ENCODE measurements at regions not wholly inside any gene's neighbourhood (a gene's known extent, or its start where the extent isn't known, plus 50 kb on each side); places are given as distances from the start of the nearest gene placed in this dataset.
"Not testable (repeated sequence)": the region's sequence is repeated elsewhere in the genome, so short reads cannot be mapped to it uniquely, and the experiment has no call there.

DNA sequence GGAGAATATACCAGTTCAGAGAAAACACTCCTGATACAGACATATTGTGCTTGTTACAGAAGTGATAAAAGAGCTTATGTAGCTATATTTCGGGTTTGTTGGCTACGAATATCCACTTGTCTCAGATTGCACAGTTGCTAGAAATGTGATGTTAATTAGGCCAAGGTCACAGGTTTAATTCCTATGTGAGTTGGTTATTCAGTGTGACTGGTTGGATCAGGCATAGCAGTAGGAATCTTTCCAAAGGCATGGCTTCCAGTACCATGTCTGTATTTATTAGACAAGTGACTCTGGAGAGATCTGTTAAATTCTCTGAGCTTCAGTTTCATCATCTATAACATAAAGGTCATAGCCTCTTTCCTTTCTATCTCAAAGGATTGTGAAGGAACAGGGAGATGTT is 152.7 kb upstream of the KITLG start:
- no peak for ATAC-seq
- intact Hi-C loops (cut with DNase I): no loop called here

DNA sequence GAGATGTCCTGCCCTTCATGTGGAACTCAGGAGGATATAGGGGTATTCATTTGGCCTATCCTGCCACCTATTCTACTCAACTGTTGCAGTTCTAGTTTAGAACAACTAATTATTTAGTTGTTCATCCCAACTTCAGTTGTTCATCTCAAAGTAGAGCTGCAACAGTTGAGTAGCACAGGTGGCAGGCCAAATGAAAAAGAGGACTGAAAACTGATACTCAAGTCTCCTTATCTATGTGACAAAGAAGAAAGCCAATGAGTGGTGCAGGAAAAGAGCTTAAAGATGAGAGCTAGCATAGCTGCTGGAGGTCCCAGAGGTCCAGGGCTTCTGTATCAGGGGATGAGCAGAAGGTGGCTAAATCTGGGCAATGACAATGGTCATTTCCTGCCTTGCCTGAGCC is 148.9 kb upstream of the KITLG start:
- intact Hi-C loops (cut with DNase I): no loop called here
- ATAC-seq: no peak
- DNase-seq: no peak

More for the DNA sequence above, 152.7 kb upstream of the KITLG start:
- no peak for DNase-seq

DNA sequence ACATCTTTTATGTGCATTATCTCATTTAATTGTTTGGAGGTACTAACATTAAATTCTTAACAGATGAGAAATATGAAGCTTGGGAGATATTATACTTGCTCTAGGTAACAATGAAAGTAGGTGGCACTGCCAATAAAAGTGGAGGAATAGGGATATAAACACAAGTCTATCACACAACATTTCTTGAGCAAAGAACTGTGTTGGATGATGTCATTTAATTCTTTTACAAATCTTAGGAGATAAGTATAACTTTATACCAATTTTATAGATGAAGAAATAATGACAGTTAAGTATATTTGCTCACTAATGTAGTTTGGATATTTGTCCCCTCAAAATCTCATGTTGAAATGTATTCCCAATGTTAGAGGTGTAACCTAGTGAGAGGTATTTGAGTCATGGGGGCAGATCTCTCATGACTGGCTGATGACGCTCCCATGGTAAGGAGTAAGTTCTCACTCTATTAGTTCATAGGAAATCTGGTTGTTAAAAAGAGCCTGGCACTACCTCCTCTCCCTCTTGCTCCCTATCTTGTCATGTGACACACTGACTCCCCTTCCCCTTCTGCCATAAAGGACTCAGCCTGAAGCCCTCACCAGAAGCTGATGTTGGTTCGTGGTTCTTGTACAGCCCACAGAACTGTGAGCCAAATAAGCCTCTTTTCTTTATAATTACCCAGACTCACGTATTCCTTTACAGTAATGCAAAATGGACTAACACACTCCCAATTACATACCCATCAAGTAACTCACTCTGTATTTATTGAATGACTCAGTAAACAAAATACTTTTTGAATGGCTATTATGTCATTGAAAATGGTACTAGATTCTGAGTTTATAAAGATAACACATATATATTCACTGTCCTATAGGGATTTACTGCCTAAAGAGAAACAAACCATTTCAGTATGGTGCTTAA is 146.8 kb upstream of the KITLG start:
- intact Hi-C loops (cut with DNase I): no loop called here
- no peak for ATAC-seq
- DNase-seq: no peak

DNA sequence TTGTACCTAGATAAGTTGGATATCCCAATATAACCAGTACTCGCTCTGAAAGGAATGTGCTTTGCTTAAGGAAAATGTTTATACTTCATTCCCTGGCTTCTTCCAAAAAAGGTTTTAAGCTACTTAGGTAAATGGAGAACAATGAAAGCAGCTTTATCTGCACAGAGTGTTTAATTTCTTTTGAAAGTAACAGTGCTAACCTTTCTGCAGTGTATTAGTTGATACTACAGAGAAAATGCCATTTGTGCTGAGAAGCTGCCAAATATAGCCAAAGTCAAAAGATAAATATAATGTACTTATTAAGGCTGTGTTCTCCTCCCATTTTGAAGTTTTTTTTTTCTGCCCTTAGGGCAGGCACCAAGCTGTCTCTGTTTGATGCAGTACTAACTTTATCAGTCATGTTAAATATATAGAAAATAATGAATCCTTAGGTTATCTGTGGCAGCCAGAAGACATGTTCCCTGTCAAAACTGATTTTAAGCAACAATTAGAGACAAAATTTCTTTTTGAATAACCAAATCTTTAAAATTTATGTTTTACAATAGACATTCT is 145.4 kb upstream of the KITLG start:
- no peak for ATAC-seq
- intact Hi-C loops (cut with DNase I): no loop called here
- no peak for DNase-seq

DNA sequence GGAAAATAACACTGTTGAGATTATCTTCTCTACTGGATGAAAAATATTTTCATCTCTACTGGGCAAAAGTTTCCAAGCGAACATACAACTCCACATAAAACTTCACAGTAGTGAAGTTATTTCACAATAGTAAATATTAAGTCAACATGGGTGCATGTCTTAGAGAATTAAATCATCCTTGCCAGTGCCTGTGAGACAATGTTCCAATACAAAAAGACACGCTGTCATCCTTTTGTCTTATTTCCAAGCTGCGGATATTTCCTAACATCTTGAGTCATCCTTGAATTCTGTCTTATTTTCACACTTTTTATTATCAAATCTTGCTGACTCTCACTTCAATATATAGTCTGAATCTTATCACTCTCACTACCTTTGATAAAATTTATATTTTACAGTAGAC is 142.9 kb upstream of the KITLG start:
- intact Hi-C loops (cut with DNase I): no loop called here
- ATAC-seq (no peak), DNase-seq (no peak)

DNA sequence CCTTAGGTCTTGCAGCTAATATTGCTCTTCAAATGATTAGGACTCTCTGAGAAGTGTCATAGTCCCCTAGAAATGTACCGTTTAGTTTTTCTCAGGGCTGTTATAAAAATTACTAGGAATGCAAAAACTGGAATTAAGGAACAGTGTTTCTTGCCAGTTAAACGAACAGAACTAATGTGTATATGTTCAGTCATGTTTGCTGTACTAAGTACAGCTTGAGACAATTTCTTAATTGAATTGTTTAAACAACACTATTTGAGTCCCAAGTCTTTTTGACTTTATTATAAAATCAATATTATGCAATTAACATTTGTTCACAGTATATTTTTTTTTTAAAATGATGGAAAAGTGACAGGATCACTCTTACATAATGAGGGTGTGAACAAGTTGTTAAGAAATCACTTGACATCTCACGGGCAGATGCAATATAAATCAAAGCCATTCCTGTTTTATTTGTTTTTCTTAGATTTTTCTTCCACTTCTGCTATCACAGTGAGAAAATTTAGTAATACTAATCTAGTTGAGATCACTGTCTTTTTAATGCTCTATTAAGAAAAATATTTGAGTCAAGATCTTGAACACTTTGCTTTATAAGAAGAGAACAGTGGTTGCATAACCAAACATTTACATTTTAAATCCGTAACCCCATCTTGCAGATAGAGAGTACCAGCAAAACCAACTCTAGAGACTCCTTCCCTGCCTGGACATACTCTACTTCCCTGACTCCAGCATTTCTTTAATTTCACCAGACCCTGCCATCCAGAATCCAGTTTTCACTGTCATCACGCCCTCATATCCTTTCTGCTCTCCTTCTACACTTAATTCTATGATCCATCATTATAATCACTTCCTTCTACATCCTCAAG is 140.7 kb upstream of the KITLG start:
- ATAC-seq (no peak), DNase-seq (no peak)
- intact Hi-C loops (cut with DNase I): no loop called here

DNA sequence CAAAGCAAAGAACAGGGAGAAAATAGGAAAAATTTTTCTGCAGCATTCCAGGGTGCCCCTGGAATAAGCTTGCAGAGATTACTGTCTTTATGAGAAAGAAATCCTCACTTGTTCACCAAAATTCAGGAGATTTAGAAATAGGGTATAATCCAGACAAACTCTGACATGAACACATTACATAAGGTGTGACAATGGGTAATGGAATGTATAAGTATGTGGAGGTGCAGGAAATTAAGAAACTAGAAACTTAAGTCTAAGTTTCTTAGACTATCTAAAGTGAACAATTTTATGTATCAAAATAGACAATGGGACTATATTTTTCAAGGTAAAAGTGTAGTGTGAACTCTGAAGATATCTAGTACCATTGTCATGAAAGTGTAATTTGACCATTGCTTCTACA is 140.0 kb upstream of the KITLG start:
- intact Hi-C loops (cut with DNase I): no loop called here
- DNase-seq (no peak), ATAC-seq (no peak)

DNA sequence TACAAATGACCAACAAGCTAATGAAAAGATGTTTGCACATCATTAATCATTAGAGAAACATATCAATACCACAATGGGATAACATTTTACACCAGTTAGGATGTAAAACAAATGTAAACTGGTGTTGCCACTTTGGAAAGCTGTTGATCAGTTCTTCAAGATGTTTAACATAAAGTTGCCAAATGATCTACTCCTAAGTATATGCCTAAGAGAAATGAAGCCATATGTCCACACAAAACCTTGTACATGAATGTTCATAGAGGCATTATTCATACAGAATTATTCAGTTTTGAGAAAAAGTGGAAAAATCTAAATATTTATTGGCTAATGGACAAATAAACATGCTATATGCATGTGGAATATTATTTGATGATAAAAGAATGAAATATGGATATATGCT is 136.9 kb upstream of the KITLG start:
- intact Hi-C loops (cut with DNase I): no loop called here
- DNase-seq: no peak
- no peak for ATAC-seq

DNA sequence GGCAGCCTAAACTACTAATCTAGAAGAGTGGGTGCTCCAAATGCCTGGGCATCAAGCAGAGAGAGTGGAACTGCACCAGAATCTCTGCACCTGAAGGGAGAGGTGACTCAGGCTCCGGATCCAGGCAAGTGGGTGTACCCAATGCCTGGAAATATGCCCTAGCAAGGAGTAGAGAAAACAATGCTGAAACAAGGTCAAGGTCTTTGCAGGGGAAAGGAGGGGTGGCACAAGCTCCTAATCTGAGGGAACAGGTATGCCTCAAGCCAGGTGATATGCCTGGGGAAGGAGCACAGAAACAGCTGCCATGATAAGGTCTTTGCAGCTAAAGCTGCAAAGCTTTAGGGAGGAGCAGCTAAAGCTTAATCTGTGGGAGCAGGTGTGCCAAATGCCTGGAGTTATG is 136.0 kb upstream of the KITLG start:
- intact Hi-C loops (cut with DNase I): no loop called here
- no peak for DNase-seq
- ATAC-seq: no peak

DNA sequence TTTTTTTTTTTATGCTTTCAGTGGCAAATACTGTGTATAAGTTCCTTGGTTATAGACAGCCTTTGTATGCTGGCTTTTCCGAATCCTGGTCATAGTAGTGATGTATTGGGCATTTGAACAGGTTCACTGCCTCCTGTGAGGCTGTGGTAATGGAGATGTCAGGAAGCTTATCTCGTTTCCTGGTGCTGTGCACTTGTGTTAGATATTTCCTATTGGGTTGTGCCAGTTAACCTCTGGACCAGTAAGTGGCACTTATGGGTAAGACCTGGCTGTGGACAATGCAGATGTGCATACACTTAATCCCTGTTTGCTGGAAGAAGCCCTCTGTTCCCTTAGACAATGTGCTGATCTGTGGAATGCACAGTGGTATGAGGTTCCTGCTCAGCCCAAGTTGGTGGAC is 135.4 kb upstream of the KITLG start:
- intact Hi-C loops (cut with DNase I): no loop called here
- ATAC-seq (no peak), DNase-seq (no peak)

DNA sequence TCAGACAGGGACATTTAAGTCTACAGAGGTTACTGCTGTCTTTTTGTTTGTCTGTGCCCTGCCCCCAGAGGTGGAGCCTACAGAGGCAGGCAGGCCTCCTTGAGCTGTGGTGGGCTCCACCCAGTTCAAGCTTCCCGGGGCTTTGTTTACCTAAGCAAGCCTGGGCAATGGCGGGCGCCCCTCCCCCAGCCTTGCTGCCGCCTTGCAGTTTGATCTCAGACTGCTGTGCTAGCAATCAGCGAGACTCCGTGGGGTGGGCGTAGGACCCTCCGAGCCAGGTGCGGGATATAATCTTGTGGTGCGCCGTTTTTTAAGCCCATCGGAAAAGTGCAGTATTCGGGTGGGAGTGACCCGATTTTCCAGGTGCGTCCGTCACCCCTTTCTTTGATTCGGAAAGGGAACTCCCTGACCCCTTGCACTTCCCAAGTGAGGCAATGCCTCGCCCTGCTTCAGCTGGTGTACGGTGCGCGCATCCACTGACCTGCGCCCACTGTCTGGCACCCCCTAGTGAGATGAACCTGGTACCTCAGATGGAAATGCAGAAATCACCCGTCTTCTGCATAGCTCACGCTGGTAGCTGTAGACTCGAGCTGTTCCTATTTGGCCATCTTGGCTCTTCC is 134.1 kb upstream of the KITLG start:
- intact Hi-C loops (cut with DNase I); ATAC-seq; DNase-seq: not testable (repeated sequence)

DNA sequence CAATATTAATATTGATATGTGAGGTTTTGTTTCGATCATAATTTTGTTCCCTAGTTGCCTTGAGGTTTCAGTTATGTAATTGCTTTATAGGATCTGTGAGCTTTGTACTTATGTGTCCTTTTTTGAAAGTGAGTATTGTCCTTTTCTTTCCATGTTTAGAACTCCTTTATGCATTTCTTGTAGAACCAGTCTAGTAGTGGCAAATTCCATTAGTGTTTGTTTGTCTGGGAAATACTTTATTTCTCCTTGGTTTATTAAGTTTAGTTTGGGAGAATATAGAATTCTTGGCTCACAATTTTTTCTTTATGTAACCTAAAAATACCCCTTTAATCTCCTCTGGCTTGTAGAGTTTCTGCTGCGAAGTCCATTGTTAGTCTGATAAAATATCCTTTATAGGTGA is 127.5 kb upstream of the KITLG start:
- intact Hi-C loops (cut with DNase I): no loop called here
- no peak for ATAC-seq
- DNase-seq: no peak

DNA sequence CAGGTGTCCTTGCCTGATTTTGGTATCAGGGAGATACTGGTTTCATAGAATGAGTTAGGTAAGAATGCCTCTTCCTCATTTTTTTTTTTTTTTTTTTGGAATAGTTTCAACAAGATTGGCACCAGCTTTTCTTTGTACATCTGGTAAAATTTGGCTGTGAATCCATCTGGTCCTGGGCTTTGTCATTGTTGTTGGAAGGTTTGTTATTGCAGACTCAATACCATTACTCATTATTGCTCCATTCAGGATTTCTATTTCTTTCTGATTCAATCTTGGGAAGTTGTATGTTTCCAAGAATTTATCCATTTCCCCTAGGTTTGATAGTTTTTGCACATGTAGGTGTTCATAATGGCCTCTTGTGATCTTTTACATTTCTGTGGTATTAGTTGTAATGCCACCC is 126.0 kb upstream of the KITLG start:
- DNase-seq: no peak
- intact Hi-C loops (cut with DNase I): no loop called here
- no peak for ATAC-seq

DNA sequence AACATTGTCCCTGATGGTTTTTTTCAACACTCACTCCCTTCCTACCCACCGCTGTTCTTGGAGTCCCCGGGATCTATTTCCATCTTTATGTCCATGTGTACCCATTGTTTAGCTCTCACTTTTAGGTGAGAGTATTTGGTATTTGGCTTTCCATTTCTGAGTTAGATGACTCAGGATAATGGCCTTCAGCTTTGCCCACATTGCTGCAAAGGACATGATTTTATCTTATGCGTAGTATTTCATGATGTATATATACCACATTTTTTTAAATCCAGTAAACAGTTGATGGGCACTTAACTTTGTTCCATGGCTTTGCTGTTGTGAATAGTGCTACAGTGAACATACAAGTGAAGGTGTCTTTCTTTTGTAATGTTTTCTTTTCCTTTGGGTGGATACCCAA is 123.5 kb upstream of the KITLG start:
- intact Hi-C loops (cut with DNase I): no loop called here
- no peak for DNase-seq
- ATAC-seq: no peak

DNA sequence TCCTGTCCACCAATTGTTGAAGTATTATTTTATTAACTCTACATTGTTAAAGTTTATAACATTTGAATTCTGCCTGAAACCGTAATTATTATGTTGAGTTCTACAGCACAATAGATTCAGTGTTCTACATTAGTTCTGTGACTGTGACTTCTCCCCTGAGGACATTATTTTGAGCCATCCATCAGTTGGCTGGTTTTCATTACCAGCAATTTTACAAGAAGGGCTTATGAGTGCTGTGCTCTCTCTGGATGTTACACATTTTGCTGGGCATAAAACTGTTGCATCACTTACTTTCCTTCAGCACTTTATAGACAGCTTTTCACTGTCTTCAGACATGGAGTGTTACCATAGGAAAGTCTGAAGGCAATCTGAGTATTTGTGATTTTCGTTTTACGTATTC is 118.2 kb upstream of the KITLG start:
- DNase-seq (no peak), ATAC-seq (no peak)

DNA sequence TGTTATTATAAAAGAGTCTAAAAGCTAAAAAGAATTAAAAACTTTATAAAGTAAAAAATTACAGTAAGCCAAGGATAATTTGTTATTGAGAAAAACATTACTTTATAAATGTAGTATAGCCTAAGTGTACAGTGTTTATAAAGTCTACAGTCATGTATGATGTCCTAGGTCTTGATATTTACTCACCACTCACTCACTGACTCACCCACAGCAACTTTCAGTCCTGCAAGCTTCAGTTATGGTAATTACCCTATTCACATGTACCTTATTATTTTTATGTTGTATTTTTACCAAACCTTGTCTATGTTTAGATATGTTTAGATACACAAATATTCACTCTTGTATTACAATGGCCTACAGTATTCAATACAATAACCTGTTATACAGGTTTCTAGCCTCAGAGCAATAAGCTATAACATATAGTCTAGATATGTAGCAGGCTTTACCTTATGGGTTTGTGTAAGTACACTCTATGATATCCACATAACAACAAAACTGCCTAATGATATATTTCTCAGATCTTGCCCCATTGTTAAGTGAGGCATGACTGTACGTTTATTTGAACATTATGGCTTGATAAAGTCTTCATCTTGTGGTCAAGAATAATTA is 113.7 kb upstream of the KITLG start:
- intact Hi-C loops (cut with DNase I): no loop called here
- DNase-seq (no peak), ATAC-seq (no peak)

More for the DNA sequence above, 118.2 kb upstream of the KITLG start:
- intact Hi-C loops (cut with DNase I): no loop called here

DNA sequence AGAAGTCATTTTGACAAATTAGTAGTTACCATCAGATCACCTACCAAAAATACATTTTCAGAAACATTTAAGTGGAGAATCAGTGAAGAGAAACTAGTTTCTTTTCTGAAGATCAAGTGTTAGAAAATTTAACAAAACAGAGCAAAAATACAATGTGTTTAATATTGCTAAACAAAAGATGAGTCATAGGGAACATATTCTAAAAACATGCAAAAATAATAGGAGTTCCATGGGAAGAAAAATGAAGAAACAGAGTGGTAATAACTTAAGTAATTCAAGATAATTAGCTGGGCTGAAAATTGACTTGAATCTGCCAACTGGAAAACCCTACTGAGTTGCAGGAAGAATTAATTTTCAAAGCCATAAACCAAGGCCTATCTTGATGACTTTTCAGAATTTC is 111.5 kb upstream of the KITLG start:
- intact Hi-C loops (cut with DNase I): no loop called here
- ATAC-seq (no peak), DNase-seq (no peak)

DNA sequence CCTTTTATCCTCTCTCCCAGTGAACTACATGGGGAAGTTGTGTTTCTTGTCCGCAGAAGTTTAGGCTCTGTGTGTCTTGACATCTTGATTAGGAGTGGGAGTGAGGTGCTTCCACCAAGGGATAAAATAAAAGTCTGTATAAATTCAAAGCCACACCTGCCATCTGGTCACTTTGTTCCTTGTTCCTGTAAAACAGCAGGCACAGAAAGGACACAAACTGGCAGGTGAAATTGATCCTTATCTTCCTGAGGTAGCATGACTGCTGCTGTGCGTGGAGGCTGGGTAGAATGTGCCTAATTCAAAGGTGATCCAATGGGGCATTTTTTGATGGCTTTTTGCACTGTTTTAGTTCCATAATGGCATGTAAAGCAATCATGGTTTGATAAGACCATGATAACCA is 104.3 kb upstream of the KITLG start:
- DNase-seq (no peak), ATAC-seq (no peak)
- intact Hi-C loops (cut with DNase I): no loop called here

DNA sequence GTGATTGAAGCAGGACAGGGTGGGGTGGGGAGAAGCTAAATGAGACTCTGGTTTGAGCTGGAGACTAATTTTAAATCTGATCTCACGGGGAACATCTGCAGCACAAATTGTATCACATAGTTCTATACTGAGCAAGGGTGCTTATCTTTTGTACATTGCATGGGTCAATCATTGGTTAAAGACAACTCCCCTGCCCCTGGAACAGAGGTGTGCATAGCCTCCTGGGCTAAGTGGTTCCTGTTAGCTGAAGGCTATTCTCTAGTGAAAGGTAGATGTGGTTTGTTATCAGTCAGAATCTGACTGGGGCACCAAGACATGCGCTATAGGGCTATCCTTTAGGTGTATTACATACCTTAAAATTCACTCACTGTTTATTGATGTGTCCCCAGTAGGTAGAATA is 103.9 kb upstream of the KITLG start:
- DNase-seq (no peak), ATAC-seq (no peak)
- intact Hi-C loops (cut with DNase I): no loop called here

Measured in left cardiac atrium (tissue), 4 donors.